A549 (cell line): ENCODE measurements at regions not wholly inside any gene's neighbourhood (a gene's known extent, or its start where the extent isn't known, plus 50 kb on each side); places are given as distances from the start of the nearest gene placed in this dataset.

Source experiments
- ATAC-seq, 2 experiments: fragments of 200-7000 bp in 1 of 2; fragments of >200 bp in 1 of 2; cut with Nextera tagmentation in 1 of 2; cut with Tn5 transposase in 1 of 2; 3 replicates each; pipeline versions ENCODE4 v1.8.0 to v1.9.1; 2018 to 2020; ENCODE audit warnings: mild to moderate bottlenecking in 1 of 2, moderate library complexity in 1 of 2
- CTCF ChIA-PET: fragments of 300-600 bp; sonication (Branson Sonifier 250); formaldehyde crosslinking; extraction: SDS; loops from one replicate; lab custom pipeline; 2021; ENCODE audit warnings: antibody characterized with exemption, inconsistent platforms; lab: Yijun Ruan, JAX
- POLR2A ChIA-PET: fragments of 350-600 bp; formaldehyde crosslinking; extraction: SDS; loops from one replicate; lab custom pipeline; 2021; ENCODE audit warnings: antibody characterized with exemption, inconsistent platforms; lab: Yijun Ruan, JAX
- DNase-seq, 2 experiments: peaks; one replicate each; pipeline versions ENCODE4 v3.0.0 to v3.0.0-alpha.2; 2011 to 2016; ENCODE audit warnings: low read depth in 1 of 2, low spot score in 1 of 2
- FAIRE-seq: peaks from 2 replicates; lab custom pipeline; 2011; peaks lifted over from hg19 to GRCh38; lab: Jason Lieb, UNC
- H3K27ac ChIP-seq, 2 experiments: fragments of >200 bp; sonication (Bioruptor Twin); formaldehyde crosslinking; 3 replicates each; pipeline ENCODE4 v1.5.1; 2016 to 2017
- H3K4me1 ChIP-seq: fragments of >200 bp; sonication (Bioruptor Twin); formaldehyde crosslinking; 3 replicates; pipeline ENCODE4 v1.6.1; 2016
- H3K4me2 ChIP-seq: fragments of >200 bp; sonication (Bioruptor Twin); formaldehyde crosslinking; 3 replicates; pipeline ENCODE4 v1.6.1; 2016
- H3K4me3 ChIP-seq: fragments of >200 bp; sonication (Bioruptor Twin); formaldehyde crosslinking; 3 replicates; pipeline ENCODE4 v1.5.1; 2016
- H3K9me3 ChIP-seq: fragments of >200 bp; sonication (Bioruptor Twin); formaldehyde crosslinking; 3 replicates; pipeline ENCODE4 v1.6.1; 2016
- BHLHE40 ChIP-seq: IDR thresholded peaks from 2 replicates; pipeline ENCODE4 v1.6.1; 2012; ENCODE audit warnings: low read depth, low read length, inconsistent platforms
- CBX2 ChIP-seq: fragments of 200-600 bp; sonication (generic); IDR thresholded peaks from 2 replicates; pipeline ENCODE4 v1.6.1; 2016; ENCODE audit warnings: low read depth, mild to moderate bottlenecking, borderline replicate concordance
- CTCF ChIP-seq: fragments of >200 bp; sonication (Bioruptor Twin); formaldehyde crosslinking; IDR thresholded peaks from 3 replicates; pipeline ENCODE4 v1.5.1; 2016
- EHF ChIP-seq: fragments of 250-450 bp; sonication (Bioruptor Pico); IDR thresholded peaks from 2 replicates; pipeline ENCODE4 v1.5.0; 2020; ENCODE audit warnings: mild to moderate bottlenecking
- ELK1 ChIP-seq: fragments of 150-350 bp; IDR thresholded peaks from 2 replicates; pipeline ENCODE4 v1.6.1; 2014; ENCODE audit warnings: low read depth, mild to moderate bottlenecking, low read length
- FOSB ChIP-seq: fragments of 250-450 bp; sonication (Bioruptor Pico); IDR thresholded peaks from 2 replicates; pipeline ENCODE4 v1.5.0; 2020; ENCODE audit warnings: mild to moderate bottlenecking, moderate library complexity
- FOXS1 ChIP-seq: fragments of 250-450 bp; sonication (Bioruptor Pico); IDR thresholded peaks from 2 replicates; pipeline ENCODE4 v1.5.0; 2020; ENCODE audit warnings: mild to moderate bottlenecking, moderate library complexity
- HDAC2 ChIP-seq: fragments of 200-600 bp; sonication (generic); IDR thresholded peaks from 2 replicates; pipeline ENCODE4 v1.6.1; 2016
- HEYL ChIP-seq: fragments of 250-450 bp; sonication (Bioruptor Pico); IDR thresholded peaks from 2 replicates; pipeline ENCODE4 v1.8.0; 2021; ENCODE audit warnings: mild to moderate bottlenecking, moderate library complexity
- HOXA7 ChIP-seq: fragments of 250-450 bp; sonication (Bioruptor Pico); IDR thresholded peaks from 2 replicates; pipeline ENCODE4 v1.5.0; 2020; ENCODE audit warnings: mild to moderate bottlenecking, moderate library complexity
- HOXB13 ChIP-seq: fragments of 250-450 bp; sonication (Bioruptor Pico); IDR thresholded peaks from 2 replicates; pipeline ENCODE4 v1.5.0; 2020; ENCODE audit warnings: low read depth, mild to moderate bottlenecking, moderate library complexity
- HOXB5 ChIP-seq: fragments of 250-450 bp; sonication (Bioruptor Pico); IDR thresholded peaks from 2 replicates; pipeline ENCODE4 v1.5.0; 2020; ENCODE audit warnings: mild to moderate bottlenecking, moderate library complexity
- JUNB ChIP-seq: fragments of >200 bp; sonication (Bioruptor Twin); formaldehyde crosslinking; IDR thresholded peaks from 2 replicates; pipeline ENCODE4 v1.6.1; 2016
- KDM5A ChIP-seq: fragments of 200-600 bp; sonication (generic); IDR thresholded peaks from 2 replicates; pipeline ENCODE4 v1.6.1; 2016; ENCODE audit warnings: antibody characterized with exemption, mild to moderate bottlenecking
- MAZ ChIP-seq: fragments of 150-350 bp; IDR thresholded peaks from 2 replicates; pipeline ENCODE4 v1.6.1; 2014; ENCODE audit warnings: antibody characterized with exemption, low read depth, low read length, borderline replicate concordance
- MYC ChIP-seq: IDR thresholded peaks from 2 replicates; pipeline ENCODE4 v1.6.1; 2012; ENCODE audit warnings: mild to moderate bottlenecking, inconsistent platforms, low read length, improper control_type of control experiment, borderline replicate concordance
- NFE2L2 ChIP-seq: fragments of 150-350 bp; conservative IDR thresholded peaks from 2 replicates; pipeline ENCODE4 v1.6.1; 2014; ENCODE audit warnings: low read length
- NPAS2 ChIP-seq: fragments of 250-450 bp; sonication (Bioruptor Pico); IDR thresholded peaks from 2 replicates; pipeline ENCODE4 v1.8.0; 2022; ENCODE audit warnings: mild to moderate bottlenecking, moderate library complexity, borderline replicate concordance
- NR3C1 ChIP-seq: fragments of >200 bp; sonication (Bioruptor Twin); formaldehyde crosslinking; IDR thresholded peaks from 3 replicates; pipeline ENCODE4 v1.6.1; 2017
- RCOR1 ChIP-seq: fragments of 150-350 bp; IDR thresholded peaks from 2 replicates; pipeline ENCODE4 v1.6.1; 2014; ENCODE audit warnings: antibody characterized with exemption, low read length, low read depth
- RFX5 ChIP-seq: fragments of 450-650 bp; IDR thresholded peaks from 2 replicates; pipeline ENCODE4 v1.7.1; 2014; ENCODE audit warnings: antibody characterized with exemption, mild to moderate bottlenecking, moderate library complexity
- SMC3 ChIP-seq: fragments of >200 bp; sonication (Bioruptor Twin); formaldehyde crosslinking; IDR thresholded peaks from 3 replicates; pipeline ENCODE4 v1.6.1; 2018; ENCODE audit warnings: inconsistent platforms
- SREBF2 ChIP-seq: fragments of 450-650 bp; IDR thresholded peaks from 2 replicates; pipeline ENCODE4 v1.6.1; 2014; ENCODE audit warnings: mild to moderate bottlenecking, moderate library complexity
- TFCP2L1 ChIP-seq: fragments of 250-450 bp; sonication (Bioruptor Pico); IDR thresholded peaks from 2 replicates; pipeline ENCODE4 v1.5.0; 2021; ENCODE audit warnings: mild to moderate bottlenecking
- ZNF302 ChIP-seq: fragments of 250-450 bp; sonication (Bioruptor Pico); IDR thresholded peaks from 2 replicates; pipeline ENCODE4 v1.9.0; 2021; ENCODE audit warnings: inconsistent platforms, mild to moderate bottlenecking, moderate library complexity
- WGBS: methylation state at CpG from one replicate; pipeline ENCODE4 v1.1.6; 2017; ENCODE audit errors: missing lambda C conversion rate; 5-methylcytosine and 5-hydroxymethylcytosine counted together
- TF ChIP-seq, protein P1 (sequence below): fragments of 450-650 bp; IDR thresholded peaks from 2 replicates; pipeline ENCODE4 v1.6.1; 2014; ENCODE audit warnings: antibody characterized with exemption
- TF ChIP-seq, protein P2 (sequence below): fragments of >200 bp; sonication (Bioruptor Twin); formaldehyde crosslinking; IDR thresholded peaks from 2 replicates; pipeline ENCODE4 v1.6.1; 2016
- TF ChIP-seq, protein P3 (sequence below): fragments of 250-450 bp; sonication (Bioruptor Pico); IDR thresholded peaks from 2 replicates; pipeline ENCODE4 v1.5.0; 2021; ENCODE audit warnings: mild to moderate bottlenecking, moderate library complexity, borderline replicate concordance
- TF ChIP-seq, protein P4 (sequence below): fragments of 250-450 bp; sonication (Bioruptor Pico); IDR thresholded peaks from 2 replicates; pipeline ENCODE4 v1.5.0; 2020; ENCODE audit warnings: low read depth, mild to moderate bottlenecking, moderate library complexity

DNA sequence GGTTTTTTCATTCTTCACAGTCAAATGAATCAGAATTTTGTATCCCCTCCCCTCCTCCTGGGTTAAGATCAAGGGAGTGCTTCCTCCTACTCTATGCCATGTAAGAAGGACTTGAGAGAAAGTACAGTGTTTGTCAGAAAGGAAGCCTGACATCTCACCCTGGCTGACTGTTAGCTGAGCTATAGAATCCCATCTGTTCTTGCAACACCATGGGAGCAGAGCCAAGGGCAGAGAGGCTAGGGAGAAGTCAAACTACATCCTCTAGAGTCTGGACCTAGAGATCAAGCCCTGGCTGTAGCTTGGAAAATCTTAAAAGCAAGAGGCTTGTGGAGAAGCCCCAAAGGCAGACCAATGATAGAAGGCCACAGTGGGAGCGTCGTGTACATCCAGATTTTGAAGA lies 145.9 kb downstream of the OLFM4 start:
- H3K27ac ChIP-seq: no peak overlapping the region
- DNase-seq (no peak), FAIRE-seq (no peak), ATAC-seq (no peak)
- ChIA-PET CTCF (no interaction called here), POLR2A (no interaction called here)
- H3K9me3 ChIP-seq: no peaks in the 10 kb centered on the region
- H3K4me2 ChIP-seq: no peak overlapping the region
- WGBS: 0% methylated on average over 2 of the region's 2 CpGs
- H3K4me1 ChIP-seq: no peaks in the 10 kb centered on the region
- TF ChIP-seq FOSB (CRISPR knock-in tag): no peak
- TF ChIP-seq CTCF: no peak
- no peak for TF ChIP-seq SREBF2
- no peak for TF ChIP-seq HOXA7
- TF ChIP-seq JUNB: no peak
- TF ChIP-seq HDAC2: no peak
- no peak for TF ChIP-seq NFE2L2
- TF ChIP-seq RFX5: no peak
- TF ChIP-seq, protein P1, sequence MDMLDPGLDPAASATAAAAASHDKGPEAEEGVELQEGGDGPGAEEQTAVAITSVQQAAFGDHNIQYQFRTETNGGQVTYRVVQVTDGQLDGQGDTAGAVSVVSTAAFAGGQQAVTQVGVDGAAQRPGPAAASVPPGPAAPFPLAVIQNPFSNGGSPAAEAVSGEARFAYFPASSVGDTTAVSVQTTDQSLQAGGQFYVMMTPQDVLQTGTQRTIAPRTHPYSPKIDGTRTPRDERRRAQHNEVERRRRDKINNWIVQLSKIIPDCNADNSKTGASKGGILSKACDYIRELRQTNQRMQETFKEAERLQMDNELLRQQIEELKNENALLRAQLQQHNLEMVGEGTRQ: no peak
- no peak for TF ChIP-seq RCOR1
- TF ChIP-seq FOXS1 (CRISPR knock-in tag): no peak
- no peak for TF ChIP-seq HOXB13 (CRISPR knock-in tag)
- TF ChIP-seq TFCP2L1: no peak
- TF ChIP-seq HEYL (CRISPR knock-in tag): no peak
- no peak for TF ChIP-seq BHLHE40
- TF ChIP-seq ZNF302: no peak
- no peak for TF ChIP-seq ELK1
- TF ChIP-seq NPAS2 (CRISPR knock-in tag): no peak
- TF ChIP-seq, protein P2, sequence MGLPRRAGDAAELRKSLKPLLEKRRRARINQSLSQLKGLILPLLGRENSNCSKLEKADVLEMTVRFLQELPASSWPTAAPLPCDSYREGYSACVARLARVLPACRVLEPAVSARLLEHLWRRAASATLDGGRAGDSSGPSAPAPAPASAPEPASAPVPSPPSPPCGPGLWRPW: no peak
- no peak for TF ChIP-seq SMC3
- no peak overlapping the region for H3K4me3 ChIP-seq

DNA sequence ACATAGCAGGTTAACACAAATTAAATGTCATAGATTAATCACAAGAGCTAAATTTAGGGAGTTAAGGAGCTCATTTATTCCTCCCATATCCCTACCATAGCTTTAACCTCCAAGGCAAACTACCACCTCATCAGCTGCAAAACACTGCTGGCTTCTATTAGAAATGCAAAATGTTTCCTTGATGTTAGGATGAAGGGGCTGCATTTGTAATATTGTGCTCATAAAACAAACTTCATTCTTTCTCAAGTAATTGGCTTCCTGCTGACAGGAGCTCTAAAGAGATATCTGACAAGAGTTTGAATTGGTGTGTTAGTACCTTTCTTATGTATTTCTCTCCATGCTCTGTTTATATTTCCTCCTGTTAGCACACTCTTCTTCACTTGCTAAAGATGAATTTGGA lies 152.1 kb downstream of the OLFM4 start:
- FAIRE-seq (no peak), ATAC-seq (no peak), DNase-seq (no peak)
- ChIA-PET CTCF (no interaction called here), POLR2A (no interaction called here)
- no peaks in the 10 kb centered on the region for H3K9me3 ChIP-seq
- H3K4me1 ChIP-seq: no peaks in the 10 kb centered on the region
- H3K27ac ChIP-seq: no peak overlapping the region
- H3K4me3 ChIP-seq: no peak overlapping the region
- H3K4me2 ChIP-seq: no peak overlapping the region
- TF ChIP-seq, protein P3, sequence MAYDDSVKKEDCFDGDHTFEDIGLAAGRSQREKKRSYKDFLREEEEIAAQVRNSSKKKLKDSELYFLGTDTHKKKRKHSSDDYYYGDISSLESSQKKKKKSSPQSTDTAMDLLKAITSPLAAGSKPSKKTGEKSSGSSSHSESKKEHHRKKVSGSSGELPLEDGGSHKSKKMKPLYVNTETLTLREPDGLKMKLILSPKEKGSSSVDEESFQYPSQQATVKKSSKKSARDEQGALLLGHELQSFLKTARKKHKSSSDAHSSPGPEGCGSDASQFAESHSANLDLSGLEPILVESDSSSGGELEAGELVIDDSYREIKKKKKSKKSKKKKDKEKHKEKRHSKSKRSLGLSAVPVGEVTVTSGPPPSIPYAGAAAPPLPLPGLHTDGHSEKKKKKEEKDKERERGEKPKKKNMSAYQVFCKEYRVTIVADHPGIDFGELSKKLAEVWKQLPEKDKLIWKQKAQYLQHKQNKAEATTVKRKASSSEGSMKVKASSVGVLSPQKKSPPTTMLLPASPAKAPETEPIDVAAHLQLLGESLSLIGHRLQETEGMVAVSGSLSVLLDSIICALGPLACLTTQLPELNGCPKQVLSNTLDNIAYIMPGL (CRISPR knock-in tag): no peak
- TF ChIP-seq HDAC2: no peak
- TF ChIP-seq MYC: no peak
- TF ChIP-seq CTCF: no peak
- TF ChIP-seq HOXB5 (CRISPR knock-in tag): no peak
- TF ChIP-seq BHLHE40: no peak
- TF ChIP-seq SREBF2: no peak
- TF ChIP-seq, protein P4, sequence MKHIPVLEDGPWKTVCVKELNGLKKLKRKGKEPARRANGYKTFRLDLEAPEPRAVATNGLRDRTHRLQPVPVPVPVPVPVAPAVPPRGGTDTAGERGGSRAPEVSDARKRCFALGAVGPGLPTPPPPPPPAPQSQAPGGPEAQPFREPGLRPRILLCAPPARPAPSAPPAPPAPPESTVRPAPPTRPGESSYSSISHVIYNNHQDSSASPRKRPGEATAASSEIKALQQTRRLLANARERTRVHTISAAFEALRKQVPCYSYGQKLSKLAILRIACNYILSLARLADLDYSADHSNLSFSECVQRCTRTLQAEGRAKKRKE (CRISPR knock-in tag): no peak
- TF ChIP-seq EHF (CRISPR knock-in tag): no peak
- no peak for TF ChIP-seq MAZ
- TF ChIP-seq HEYL (CRISPR knock-in tag): no peak
- no peak for TF ChIP-seq RCOR1
- TF ChIP-seq CBX2: no peak
- no peak for TF ChIP-seq KDM5A
- TF ChIP-seq NR3C1: no peak
- no peak for TF ChIP-seq SMC3
- TF ChIP-seq RFX5: no peak
